Stimulated activated CD4-positive, alpha-beta T cell treated with anti-CD3 and anti-CD28 coated beads, TNF-alpha, amount 100 ng/mL, for 24 hours (primary cell): ENCODE measurements at regions not wholly inside any gene's neighbourhood (a gene's known extent, or its start where the extent isn't known, plus 50 kb on each side); places are given as distances from the start of the nearest gene placed in this dataset.
A peak's percentile ranks its signal among the peaks of the same experiment; 100 is the strongest.

Experiments
- DNase-seq, 3 experiments: peaks; one replicate each; pipeline ENCODE4 v3.0.0-alpha.2; 2020; ENCODE audit warnings: low read depth in 3 of 3

DNA sequence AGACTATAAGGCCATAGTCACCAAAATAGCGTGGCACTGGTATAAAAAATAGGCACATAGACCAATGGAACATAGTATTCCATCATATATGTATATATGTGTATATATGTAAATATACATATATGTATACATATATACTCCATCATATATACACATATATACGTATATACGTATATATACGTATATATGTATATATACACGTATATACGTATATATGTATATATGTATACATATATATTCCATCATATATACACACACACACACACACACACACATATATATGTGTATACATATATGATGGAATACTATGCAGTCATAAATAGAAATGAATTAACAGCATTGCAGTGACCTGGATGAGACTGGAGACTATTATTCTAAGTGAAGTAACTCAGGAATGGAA, 204.6 kb downstream of the LTN1 start:
- DNase-seq, result no peak

DNA sequence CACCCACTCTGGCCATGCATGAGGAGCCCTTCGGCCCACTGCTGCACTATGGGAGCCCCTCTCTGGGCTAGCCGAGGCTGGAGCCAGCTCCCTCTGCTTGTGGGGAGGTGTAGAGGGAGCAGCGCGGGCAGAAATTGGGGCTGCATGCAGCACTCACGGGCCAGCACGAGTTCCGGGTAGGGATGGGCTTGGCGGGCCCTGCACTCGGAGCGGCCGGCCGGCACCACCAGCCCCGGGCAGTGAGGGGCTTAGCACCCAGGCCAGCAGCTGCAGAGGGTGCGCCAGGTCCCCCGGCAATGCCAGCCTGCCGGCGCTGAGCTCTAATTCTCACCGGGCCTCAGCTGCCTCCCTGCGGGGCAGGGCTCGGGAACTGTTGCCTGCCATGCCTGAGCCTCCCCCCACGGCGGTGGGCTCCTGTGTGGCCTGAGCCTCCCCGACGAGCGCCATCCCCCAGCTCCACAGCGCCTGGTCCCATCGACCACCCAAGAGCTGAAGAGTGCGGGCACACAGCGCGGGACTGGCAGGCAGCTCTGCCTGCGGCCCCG, 209.0 kb downstream of the LTN1 start:
- DNase-seq, result no peak

DNA sequence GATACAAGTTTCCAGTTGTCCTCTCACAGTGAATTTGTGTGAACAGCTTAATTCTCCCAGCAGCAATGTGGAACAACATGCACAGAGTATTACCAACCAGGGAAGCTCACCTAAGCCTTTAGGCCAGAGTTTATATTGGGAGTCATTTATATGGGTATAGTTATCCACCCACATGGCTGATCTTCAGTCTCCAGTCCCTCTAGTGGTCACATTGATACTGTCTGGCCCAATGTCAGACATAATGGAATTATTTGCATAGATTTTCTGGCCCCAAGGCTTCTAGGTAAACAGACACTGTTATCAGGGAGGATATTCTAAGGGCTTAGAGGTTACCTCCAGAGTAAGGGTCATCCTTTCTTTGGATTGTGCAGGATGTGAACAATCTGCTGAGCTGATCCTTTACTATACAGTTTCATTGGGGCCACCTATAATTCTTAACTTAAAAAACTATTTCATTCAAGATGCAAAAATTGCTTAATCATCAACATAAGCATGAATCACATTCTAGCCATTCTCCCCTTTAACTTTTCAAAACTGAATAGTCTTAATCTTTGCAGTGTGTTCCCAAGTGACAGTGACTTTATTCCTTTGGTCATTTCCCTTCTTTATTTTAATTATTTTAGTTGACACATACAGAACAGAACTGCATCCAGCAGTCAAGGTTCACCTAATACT, 210.9 kb downstream of the LTN1 start:
- DNase-seq, result no peak

DNA sequence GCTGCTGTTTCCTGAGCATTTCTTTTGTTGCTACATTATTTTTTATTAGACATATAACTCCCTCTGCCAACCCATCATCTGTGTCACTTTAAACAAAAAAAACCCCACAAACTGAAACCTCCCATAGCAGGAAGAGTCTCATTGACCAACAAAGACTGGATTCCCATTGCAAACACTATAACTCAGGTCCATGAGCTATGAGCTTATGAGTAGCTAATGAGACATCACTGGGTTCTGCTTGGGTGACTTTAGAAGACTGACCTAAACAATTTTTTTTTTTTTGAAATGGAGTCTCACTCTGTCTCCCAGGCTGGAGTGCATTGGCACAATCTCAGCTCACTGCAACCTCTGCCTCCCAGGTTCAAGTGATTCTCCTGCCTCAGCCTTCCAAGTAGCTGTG, 212.8 kb downstream of the LTN1 start:
- no peak for DNase-seq

DNA sequence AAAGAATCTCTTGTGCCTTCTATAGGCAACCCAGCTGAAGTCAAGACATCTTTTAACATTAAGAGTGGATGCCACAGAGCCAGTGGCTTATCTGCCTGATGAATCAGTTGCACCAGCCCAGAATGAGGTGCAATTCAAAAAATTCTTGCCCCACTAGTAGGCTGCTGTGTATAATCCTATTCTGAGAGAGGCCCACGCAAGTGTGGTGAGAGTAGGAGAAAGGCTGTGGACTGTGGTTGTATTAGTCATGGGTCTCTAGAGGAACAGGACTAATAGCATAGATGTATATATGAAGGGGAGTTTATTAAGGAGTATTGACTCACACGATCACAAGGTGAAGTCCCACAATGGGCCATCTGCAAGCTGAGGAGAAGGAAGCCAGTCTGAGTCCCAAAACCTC, 216.4 kb downstream of the LTN1 start:
- peak in 2 of 3 experiments; percentile 15 to 32 for DNase-seq

DNA sequence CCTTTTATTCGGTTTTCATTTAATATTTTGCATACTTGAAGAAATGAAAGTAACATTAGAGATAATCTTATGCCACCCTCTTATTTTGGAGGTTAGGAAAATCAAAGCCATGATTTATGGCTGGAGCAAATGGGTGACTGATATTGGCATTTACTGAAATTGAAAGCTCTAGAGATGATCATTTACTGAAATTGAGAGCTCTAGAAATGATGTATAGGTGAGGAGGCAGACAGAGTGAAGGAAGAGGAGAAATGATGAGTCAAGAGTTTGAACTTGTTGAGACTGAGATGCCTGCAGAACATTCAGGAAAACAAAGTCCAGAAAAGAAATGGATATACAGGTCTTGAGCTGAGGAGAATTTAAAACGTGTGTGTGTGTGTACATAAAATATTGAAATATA, 217.6 kb downstream of the LTN1 start:
- DNase-seq, result no peak

DNA sequence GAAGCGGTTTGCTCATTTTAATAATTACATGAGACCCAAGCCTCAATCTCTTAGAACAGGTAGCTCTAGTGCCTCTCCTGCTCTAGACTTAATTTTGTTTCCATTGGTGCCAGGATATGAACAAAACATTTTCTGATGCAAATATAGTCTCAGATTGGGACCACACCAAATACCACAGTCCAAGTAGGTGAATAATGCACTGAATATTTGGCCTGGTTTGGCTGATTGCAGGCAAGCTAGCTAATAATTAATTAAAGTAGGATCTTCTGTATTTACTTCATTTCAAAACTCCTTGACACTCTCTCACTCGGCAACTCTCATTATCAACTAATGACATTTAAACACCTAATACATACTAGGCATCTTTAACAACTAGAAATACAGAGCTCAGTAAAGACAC, 219.6 kb downstream of the LTN1 start:
- no peak for DNase-seq

DNA sequence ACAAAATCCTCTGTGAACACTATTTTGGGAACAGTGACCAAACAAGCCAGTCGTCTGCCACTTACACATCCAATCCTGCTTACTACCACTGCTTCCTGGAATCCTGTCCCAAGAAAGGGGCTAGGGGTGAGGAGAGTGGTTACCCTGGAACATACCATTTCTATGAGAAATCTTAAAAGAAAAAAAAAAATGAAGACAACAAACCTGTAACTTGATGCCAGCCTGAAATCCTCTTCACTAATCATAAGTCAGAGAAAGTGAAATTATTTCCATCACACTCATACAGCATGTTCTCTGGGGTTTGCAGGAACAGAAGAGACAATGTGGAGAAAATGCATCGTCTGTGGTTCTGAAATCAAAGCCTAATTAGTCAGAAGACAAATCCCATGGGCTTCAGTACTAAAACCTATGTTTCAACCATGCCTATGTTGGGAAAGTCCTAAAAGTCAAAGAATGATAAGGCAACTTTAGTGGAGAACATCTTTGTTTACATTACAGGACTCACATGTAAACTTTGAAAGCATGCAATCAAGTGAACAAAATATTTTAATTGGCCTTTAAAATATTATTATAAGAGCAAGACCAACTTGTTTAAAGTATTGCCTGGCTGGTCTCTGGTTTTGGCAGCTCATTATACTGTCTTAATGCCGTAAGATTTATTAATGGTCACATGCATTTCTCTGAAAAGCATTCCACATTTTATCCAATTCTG, 220.7 kb downstream of the LTN1 start:
- no peak for DNase-seq

DNA sequence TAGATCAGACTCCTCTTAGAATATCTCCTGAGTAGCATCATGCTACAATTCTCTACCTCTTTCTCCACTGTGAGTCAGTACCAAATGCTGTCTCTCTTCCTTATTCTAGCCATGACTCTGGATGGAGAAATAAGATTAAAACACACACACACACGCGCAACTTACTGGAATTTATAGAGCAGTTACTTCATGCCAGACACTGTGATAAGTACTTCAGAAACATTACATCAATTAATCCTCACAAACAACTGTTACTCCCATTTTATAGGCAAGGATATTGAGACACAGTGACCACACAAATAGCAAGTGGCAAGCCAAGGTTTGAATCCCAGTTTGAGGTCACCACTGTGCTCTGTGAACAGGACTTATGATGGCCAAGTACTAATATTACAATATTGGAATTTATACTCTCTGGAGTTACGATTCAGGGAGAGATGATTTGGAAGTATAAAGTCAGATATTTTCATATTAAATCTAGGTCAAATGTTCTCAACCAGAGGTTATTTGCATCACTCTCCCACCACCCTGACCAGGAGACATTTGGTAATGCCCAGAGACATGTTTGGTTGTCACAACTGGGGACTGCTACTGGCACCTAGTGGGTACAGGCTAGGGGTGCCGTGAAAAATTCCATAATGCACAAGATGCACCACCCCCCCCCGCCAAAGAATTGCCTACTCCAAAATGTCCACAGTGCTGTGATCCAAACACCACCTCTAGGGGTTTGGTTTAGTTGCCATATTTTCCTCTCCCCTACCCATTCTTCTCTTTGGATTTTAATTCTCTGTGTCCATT, 221.6 kb downstream of the LTN1 start:
- no peak for DNase-seq

DNA sequence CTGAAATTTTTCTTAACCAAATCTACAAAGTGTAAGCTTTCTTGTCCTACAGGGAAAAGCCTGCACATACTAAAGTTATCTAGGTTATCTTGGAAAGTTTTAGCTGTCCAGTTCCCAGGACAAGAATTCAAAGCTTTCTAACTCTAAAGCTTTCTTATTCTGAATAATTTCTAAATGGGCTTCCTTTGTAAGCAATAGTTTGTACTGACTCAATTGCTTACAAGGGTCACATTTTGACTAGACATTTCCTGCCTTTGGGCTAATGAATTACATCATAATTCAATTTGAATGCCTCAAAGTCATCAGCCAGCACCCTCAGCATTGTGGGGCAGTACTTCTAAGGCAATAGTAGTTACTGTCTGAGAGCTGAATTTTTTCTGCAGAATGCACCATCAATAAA, 223.0 kb downstream of the LTN1 start:
- DNase-seq, result no peak

DNA sequence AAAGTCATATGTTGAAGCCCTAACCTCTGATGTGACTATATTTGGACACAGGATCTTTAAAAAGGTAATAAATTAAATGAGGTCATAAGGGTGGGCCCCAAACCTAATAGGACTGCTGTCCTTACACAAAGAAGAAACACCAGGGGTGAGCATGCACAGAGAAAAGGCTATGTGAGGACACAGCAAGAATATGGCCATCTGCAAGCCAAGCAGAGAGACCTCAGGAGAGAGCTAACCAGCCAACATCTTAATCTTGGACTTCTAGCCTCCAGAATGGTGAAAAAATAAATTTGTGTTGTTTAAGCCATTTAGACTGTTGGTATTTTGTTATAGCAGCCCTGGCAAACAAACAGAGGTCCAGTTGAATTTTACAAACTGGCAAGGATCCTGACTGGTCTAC, 223.9 kb downstream of the LTN1 start:
- no peak for DNase-seq

DNA sequence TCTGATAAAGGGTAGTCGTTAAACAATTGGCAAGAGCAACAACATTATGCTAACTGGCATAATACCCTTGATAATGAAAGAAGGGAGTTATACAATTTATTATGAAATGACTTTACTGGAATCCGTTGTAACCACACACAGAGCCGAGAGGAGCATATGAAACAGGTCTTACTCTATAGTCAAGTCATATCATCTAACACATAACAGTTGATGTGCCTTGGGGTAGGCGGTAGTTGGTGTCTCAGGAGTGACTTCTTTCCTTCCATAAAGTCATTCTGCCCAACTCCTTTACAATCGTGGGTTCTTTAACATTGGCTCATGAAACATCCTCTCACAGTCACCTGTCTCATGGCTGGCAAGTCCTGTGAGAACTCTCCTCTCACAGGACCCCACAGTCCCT, 225.2 kb downstream of the LTN1 start:
- no peak for DNase-seq

DNA sequence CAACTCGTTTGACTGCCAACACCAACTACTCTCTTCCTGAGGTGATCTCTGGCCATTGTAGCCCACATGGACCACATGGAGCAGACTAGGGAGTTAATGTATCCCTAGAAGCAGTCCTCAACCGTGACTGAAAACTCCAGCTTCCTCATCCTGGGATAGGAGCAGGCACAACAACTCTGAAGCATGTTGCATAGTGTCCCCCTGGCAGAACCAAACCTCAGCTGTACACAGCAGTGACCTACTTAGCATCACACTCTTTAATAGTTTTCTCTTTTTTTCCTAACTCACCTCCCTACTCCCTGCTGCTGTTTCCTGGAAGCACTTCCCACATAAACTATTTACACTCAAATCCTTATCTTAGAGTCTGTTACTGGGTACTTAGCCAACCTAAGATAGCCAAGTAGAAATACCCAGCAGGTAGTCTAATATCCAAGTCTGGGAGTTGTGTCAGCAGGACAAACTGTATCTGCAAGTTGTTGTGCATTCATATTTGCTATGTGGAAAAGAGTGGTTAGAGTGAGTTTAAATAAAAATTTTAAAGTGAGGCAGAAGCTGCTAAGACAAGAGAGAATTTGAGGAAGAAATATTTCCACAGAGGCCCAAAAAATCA, 228.8 kb downstream of the LTN1 start:
- DNase-seq, result no peak

DNA sequence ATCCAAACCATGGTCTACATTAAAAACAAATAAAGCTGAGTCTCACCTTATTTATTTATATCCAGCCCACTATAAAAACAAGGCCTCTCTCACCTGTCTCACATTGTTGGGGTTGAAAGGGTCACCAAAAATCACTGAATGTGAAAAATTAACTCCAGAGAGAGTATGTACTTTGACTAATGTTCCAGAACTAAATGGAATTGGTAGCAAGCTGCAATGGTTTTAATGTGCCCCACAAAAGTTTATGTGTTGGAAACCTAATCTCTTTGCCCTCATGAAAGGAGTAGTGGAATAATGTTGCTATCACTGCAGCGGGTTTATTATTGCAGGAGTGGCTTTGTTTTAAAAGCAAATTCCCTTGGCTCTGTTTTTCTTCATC, 230.3 kb downstream of the LTN1 start:
- DNase-seq, result no peak

DNA sequence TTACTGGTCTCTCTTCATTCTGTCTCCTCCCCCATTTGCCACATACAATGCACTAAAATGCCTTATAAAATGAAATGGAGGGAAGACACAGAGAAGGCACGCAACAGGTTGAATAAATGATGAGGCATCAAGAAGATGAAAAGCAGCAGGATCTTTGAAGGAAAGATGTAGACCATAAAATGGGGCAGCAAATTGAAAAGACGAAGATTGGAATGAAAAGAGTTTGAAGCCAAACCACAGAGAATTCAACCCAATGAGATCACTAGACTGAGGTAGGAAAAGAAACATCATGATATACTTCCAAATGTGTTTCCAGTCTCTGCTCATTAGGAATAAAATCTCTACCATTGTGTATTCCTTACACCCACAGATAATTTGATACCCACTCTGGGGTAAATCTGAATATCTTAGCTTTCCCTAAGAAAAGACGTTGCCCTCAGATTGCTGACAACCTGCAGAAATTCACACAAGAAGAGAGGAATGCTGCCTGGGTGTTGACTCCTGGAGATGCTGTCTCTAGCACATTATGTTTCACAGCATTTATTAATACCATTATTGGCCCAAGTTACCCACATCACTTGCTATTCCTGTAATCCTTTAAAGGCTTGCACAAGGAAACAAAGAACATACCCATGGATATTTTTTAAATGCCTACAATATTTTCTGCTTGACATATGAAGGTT, 230.9 kb downstream of the LTN1 start:
- no peak for DNase-seq

DNA sequence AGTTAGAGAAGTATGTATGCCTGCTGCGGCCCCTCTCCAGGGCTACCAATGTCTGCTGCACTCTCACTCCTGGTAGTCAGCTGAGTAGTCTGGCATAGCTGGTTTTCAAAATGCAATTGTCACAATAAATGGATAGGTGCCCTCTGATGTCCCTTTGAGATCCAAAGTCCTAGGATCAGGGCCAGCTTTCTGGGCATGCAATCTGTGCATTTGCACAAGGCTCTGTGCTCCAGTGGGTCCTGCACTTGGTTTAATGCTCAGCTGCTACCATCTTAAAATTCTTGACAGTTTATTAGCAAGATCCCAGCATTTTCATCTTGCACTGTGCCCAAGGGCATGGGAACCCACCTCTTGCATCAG, 233.8 kb downstream of the LTN1 start:
- DNase-seq, result no peak

DNA sequence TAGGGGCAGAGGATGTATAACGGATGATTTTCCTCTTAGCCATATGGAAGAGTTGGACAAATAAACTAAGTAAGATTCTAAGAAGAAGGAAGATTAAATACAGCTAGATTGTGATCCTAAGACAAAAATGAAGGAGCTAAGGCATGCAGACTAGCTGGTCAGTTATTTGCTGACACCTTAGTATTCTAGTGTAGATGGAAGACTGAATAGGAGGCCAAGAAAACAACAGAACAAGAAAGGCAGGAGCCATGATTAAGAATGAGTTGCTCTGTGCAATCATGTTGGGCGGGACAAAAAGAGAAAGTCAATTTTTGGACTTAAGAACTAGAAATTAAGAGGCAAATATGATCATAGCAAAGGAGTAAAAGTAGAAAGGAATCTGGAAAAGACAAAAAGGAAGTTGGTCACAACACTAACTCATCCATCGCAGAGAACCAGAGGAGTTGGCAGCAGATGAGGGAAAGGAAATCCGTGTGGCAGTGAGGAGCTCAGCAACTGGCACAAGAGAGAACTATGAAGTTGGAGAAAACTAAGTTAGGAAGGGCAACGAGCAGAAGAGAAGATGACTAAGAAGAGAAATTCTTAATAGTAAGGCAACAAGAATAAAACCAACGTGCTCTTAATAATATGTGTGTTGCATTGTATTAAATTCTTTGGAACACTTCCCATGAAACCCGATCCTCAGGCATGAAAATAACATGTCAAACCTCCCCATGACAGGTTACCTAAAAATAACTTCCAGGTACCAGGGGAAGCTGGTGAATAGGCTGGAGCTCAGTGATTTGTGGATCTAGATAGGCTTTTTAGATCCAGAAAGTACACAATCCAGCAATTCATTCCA, 234.4 kb downstream of the LTN1 start:
- no peak for DNase-seq

DNA sequence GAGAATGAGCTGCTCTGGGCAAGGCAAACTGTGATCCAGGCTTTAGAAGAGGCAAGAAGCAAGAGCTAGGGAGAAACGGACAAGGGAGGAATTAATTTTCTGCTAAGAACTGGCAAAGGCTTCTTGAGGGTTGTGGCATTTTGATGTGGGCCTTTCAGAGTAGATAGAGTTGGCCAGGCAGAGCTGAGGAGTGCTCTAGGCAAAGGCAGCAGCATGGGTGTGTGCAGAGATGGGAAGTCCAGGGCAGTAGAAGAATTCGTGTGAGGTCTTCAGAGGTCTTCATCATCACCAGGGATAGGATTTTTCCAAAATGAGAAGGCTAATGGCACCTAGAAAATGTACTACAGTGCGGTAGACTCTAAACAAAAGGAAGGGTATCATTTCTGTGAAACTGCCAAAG, 237.8 kb downstream of the LTN1 start:
- DNase-seq, result no peak

DNA sequence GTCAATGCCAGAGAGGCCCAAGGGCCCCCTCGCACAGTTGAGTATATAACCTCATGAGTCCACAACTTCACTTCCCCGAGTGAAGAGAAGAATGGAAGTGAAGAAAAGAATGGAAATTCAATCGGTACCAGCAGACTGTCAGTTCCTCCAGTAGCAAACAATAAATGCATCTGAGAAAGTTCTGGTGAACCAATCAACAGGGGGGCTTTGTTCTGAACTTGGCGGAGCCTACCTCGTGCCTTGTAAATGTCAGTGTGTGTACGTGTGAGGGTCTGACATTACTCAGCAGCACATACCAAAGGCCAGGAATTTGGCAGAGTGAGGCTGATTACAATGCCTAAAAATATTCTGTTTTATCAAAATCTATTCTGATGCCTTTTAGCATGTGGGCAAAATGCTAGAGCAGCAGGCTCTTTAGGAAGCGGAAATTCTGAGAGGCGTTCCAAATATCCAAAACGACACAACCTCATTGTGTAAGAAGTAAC, 238.5 kb downstream of the LTN1 start:
- DNase-seq, result no peak

DNA sequence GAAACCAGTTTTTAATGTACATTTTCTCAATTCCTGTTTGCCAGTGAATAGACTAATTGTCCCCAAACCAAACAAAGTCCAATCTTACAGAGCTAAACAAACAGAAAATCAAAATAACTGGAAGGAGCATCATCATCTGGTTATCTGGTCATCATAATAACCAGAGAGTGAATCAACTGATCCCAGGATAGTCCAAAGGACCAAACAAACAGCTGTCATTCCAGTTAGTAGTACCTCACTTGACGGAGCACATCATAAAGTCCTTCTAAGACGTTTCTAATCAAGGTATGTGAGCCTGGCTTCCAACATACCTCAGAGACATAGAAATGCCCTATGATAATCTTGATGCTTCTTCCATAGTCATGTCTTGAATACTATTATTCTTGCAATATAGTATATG, 240.5 kb downstream of the LTN1 start:
- DNase-seq, result no peak

DNA sequence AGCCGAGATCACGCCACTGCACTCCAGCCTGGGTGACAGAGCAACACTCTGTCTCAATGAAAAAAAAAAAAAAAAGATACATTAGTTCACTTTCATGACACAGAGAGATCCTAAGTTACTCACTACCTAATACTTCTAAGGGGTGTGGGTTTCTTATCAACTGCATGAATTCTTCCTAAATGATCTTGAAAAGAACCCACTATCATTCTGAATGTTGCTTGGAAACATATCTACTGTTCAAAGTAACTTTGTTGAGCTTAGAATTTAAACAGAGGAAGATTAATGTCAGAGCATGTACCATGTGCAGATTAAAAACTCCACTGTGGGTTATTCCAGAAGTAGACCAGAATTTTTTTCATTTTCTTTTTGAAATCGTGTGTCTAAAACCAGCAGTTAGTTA, 241.5 kb downstream of the LTN1 start:
- no peak for DNase-seq
